Thyroid gland (tissue), 4 donors: ENCODE measurements at regions not wholly inside any gene's neighbourhood (a gene's known extent, or its start where the extent isn't known, plus 50 kb on each side); places are given as distances from the start of the nearest gene placed in this dataset.

Experiments
- DNase-seq, 2 donors: peaks; one replicate each; pipeline ENCODE4 v3.0.0-alpha.2; 2019
- H3K27ac ChIP-seq, 3 donors: fragments of 200-600 bp; sonication (generic); 1 replicate in 2 of 3; 2 replicates in 1 of 3; pipeline ENCODE4 v1.5.1; 2016 to 2019; ENCODE audit warnings: mild to moderate bottlenecking in 1 of 3, moderate library complexity in 1 of 3
- H3K27me3 ChIP-seq: fragments of 200-600 bp; sonication (generic); one replicate; pipeline ENCODE4 v1.5.1; 2019
- H3K36me3 ChIP-seq, 2 donors: fragments of 200-600 bp; sonication (generic); one replicate each; pipeline ENCODE4 v1.5.1; 2016 to 2019
- H3K4me1 ChIP-seq, 2 donors: fragments of 200-600 bp; sonication (generic); one replicate each; pipeline ENCODE4 v1.5.1; 2017 to 2019
- H3K4me3 ChIP-seq, 3 donors: fragments of 200-600 bp; sonication (generic); replicated peaks in 1 of 3; 1 replicate in 2 of 3; 2 replicates in 1 of 3; pipeline ENCODE4 v1.5.1; 2016; ENCODE audit warnings: mild to moderate bottlenecking in 1 of 3
- H3K9me3 ChIP-seq: fragments of 200-600 bp; sonication (generic); one replicate; pipeline ENCODE4 v1.5.1; 2017
- POLR2A ChIP-seq, 2 donors: fragments of 450-650 bp; IDR thresholded peaks; one replicate each; pipeline ENCODE4 v1.6.1; 2017; ENCODE audit warnings: antibody characterized with exemption in 2 of 2, mild to moderate bottlenecking in 2 of 2, moderate library complexity in 1 of 2
- WGBS, 2 donors: methylation state at CpG; one replicate each; pipeline ENCODE4 v1.1.5; 2017; 5-methylcytosine and 5-hydroxymethylcytosine counted together
- intact Hi-C: fragments of 100-400 bp; cut with DNase I; formaldehyde crosslinking; loops from one replicate; pipeline ENCODE4 v1.15.1; 2023
- TF ChIP-seq, protein P1 (sequence below), 6 experiments: fragments of 200-600 bp in 3 of 6; fragments of 450-650 bp in 3 of 6; sonication (generic) in 3 of 6; IDR thresholded peaks; one replicate each; pipeline ENCODE4 v1.5.1; 2016 to 2019; ENCODE audit warnings: antibody characterized with exemption in 6 of 6, mild to moderate bottlenecking in 2 of 6, inconsistent platforms in 1 of 6, moderate library complexity in 1 of 6

GRCh38 chr20:22940350-22940749 is 94.8 kb upstream of the SSTR4 start:
- H3K27ac ChIP-seq, result no peak overlapping the region
- H3K4me3 ChIP-seq, result no peak overlapping the region
- H3K4me1 ChIP-seq, result no peaks in the 10 kb centered on the region
- no peak for DNase-seq
- no peaks in the 10 kb centered on the region for H3K27me3 ChIP-seq
- TF ChIP-seq, protein P1, sequence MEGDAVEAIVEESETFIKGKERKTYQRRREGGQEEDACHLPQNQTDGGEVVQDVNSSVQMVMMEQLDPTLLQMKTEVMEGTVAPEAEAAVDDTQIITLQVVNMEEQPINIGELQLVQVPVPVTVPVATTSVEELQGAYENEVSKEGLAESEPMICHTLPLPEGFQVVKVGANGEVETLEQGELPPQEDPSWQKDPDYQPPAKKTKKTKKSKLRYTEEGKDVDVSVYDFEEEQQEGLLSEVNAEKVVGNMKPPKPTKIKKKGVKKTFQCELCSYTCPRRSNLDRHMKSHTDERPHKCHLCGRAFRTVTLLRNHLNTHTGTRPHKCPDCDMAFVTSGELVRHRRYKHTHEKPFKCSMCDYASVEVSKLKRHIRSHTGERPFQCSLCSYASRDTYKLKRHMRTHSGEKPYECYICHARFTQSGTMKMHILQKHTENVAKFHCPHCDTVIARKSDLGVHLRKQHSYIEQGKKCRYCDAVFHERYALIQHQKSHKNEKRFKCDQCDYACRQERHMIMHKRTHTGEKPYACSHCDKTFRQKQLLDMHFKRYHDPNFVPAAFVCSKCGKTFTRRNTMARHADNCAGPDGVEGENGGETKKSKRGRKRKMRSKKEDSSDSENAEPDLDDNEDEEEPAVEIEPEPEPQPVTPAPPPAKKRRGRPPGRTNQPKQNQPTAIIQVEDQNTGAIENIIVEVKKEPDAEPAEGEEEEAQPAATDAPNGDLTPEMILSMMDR (IDR thresholded peaks at IDR 0.05), result no peak
- no peak for TF ChIP-seq POLR2A (IDR thresholded peaks at IDR 0.05)
- intact Hi-C loops, result no loop called here
- WGBS, 2 donors, result 77 to 84% methylated on average over 4 of the region's 4 CpGs
- H3K36me3 ChIP-seq, result no peaks in the 10 kb centered on the region
- H3K9me3 ChIP-seq, result no peaks in the 10 kb centered on the region

- Histone ChIP-seq H3K36me3 (no peaks in the 10 kb centered on the region), H3K4me1 (no peaks in the 10 kb centered on the region), H3K27me3 (no peaks in the 10 kb centered on the region), H3K9me3 (no peaks in the 10 kb centered on the region), H3K27ac (no peak overlapping the region), H3K4me3 (no peak overlapping the region)
- intact Hi-C loops, result no loop called here
- TF ChIP-seq, protein P1 (IDR thresholded peaks at IDR 0.05), result no peak
- TF ChIP-seq POLR2A (IDR thresholded peaks at IDR 0.05), result no peak
- WGBS, 2 donors, result 73 to 77% methylated on average over 5 of the region's 5 CpGs
- DNase-seq, result no peak
Measured at GRCh38 chr20:22941550-22941949, 93.6 kb upstream of the SSTR4 start.

- Histone ChIP-seq H3K9me3 (no peaks in the 10 kb centered on the region), H3K27ac (no peak overlapping the region), H3K36me3 (no peaks in the 10 kb centered on the region), H3K27me3 (no peaks in the 10 kb centered on the region), H3K4me1 (no peaks in the 10 kb centered on the region), H3K4me3 (no peak overlapping the region)
- DNase-seq, result no peak
- 91% methylated on average over 2 of the region's 2 CpGs for WGBS, 2 donors
- intact Hi-C loops, result no loop called here
- TF ChIP-seq, protein P1 (IDR thresholded peaks at IDR 0.05), result no peak
- no peak for TF ChIP-seq POLR2A (IDR thresholded peaks at IDR 0.05)
Measured at GRCh38 chr20:22942742-22943141, 92.4 kb upstream of the SSTR4 start.

DNA sequence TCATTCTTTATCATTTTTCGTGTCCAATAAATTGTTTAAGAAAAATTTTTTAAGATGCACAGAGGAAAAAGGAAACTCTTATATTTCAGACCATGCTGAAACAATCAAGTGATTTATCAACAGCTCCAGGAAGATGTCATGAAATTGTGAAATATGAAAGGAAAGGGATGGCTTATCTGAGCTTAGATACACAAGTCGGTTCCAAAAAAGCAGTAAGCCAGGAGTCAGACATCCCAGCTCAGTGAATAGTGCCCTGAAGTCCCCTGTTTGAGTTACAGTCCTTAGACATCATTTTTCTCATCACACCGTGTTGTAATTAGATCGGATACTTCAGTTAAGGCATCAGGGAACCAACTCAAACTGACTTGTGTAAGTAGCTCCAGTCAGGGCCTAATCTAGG is 91.0 kb upstream of the SSTR4 start:
- no peaks in the 10 kb centered on the region for H3K4me1 ChIP-seq
- H3K27ac ChIP-seq, result no peak overlapping the region
- intact Hi-C loops, result no loop called here
- H3K36me3 ChIP-seq, result no peaks in the 10 kb centered on the region
- H3K27me3 ChIP-seq, result no peaks in the 10 kb centered on the region
- TF ChIP-seq POLR2A (IDR thresholded peaks at IDR 0.05), result no peak
- TF ChIP-seq, protein P1 (IDR thresholded peaks at IDR 0.05), result no peak
- no peaks in the 10 kb centered on the region for H3K9me3 ChIP-seq
- H3K4me3 ChIP-seq, result no peak overlapping the region
- 71 to 74% methylated on average over 4 of the region's 4 CpGs for WGBS, 2 donors
- DNase-seq, result no peak

DNA sequence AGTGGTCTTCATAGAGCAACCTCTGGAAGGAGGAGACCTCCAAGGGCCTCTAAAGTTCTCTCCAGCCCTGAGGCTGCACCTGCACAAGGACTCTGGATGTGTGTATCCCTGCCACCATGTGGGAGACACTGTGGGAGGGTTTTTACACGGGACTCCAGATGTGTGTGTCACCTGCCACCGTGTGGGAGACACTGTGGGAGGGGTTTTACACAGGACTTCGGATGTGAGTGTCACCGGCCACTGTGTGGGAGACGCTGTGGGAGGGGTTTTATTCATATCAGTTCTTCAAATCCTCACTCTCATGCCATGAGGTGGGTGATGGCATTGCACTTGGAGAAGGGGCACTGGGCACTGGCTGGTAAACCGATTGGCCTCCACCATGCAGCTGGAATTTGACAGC is 90.2 kb upstream of the SSTR4 start:
- 85 to 91% methylated on average over 6 of the region's 6 CpGs for WGBS, 2 donors
- DNase-seq, result no peak
- intact Hi-C loops, result no loop called here
- Histone ChIP-seq H3K27me3 (no peaks in the 10 kb centered on the region), H3K4me1 (no peaks in the 10 kb centered on the region), H3K36me3 (no peaks in the 10 kb centered on the region), H3K9me3 (no peaks in the 10 kb centered on the region), H3K4me3 (no peak overlapping the region), H3K27ac (no peak overlapping the region)
- TF ChIP-seq, protein P1 (IDR thresholded peaks at IDR 0.05), result no peak
- TF ChIP-seq POLR2A (IDR thresholded peaks at IDR 0.05), result no peak
